Right atrium auricular region (tissue), 2 donors: ENCODE measurements at regions not wholly inside any gene's neighbourhood (a gene's known extent, or its start where the extent isn't known, plus 50 kb on each side); places are given as distances from the start of the nearest gene placed in this dataset.

Experiments used
- DNase-seq: peaks from one replicate; pipeline ENCODE4 v3.0.0-alpha.2; 2019; ENCODE audit warnings: low spot score
- H3K27ac ChIP-seq, 2 donors: fragments of 200-600 bp; sonication (generic); 1 replicate in 1 of 2; 2 replicates in 1 of 2; pipeline ENCODE4 v1.5.1; 2016 to 2019
- H3K27me3 ChIP-seq, 2 donors: fragments of 200-600 bp; sonication (generic); one replicate each; pipeline versions ENCODE4 v1.5.1 to v1.6.0; 2017 to 2019
- H3K36me3 ChIP-seq: fragments of 200-600 bp; sonication (generic); one replicate; pipeline ENCODE4 v1.5.1; 2016
- H3K4me1 ChIP-seq, 2 donors: fragments of 200-600 bp; sonication (generic); one replicate each; pipeline versions ENCODE4 v1.5.1 to v1.6.0; 2017 to 2019
- H3K4me3 ChIP-seq, 2 donors: fragments of 200-600 bp; sonication (generic); 1 replicate in 1 of 2; 2 replicates in 1 of 2; pipeline ENCODE4 v1.5.1; 2017 to 2019; ENCODE audit warnings: mild to moderate bottlenecking in 1 of 2, moderate library complexity in 1 of 2
- H3K9me3 ChIP-seq, 2 donors: fragments of 200-600 bp; sonication (generic); one replicate each; pipeline ENCODE4 v1.5.1; 2019
- TF ChIP-seq, protein P1 (sequence below), 2 donors: fragments of 200-600 bp; sonication (generic); IDR thresholded peaks; one replicate each; pipeline ENCODE4 v1.5.1; 2019; ENCODE audit warnings: antibody characterized with exemption in 2 of 2

DNA sequence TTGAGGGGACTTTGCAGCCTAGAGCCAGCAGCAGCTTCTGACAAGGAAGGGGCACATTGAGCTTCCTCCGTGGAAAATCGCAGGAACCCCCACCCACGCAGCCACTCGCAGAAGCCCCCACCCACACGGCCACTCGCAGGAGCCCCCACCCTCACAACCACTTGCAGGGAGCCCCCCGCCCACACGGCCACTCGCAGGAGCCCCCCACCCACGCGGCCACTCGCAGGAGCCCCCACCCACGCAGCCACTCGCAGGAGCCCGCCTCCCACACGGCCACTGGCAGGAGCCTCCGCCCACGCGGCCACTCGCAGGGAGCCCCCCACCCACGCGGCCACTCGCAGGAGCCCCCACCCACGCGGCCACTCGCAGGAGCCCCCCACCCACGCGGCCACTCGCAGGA, 228.4 kb upstream of the CDH4 start:
- TF ChIP-seq, protein P1, sequence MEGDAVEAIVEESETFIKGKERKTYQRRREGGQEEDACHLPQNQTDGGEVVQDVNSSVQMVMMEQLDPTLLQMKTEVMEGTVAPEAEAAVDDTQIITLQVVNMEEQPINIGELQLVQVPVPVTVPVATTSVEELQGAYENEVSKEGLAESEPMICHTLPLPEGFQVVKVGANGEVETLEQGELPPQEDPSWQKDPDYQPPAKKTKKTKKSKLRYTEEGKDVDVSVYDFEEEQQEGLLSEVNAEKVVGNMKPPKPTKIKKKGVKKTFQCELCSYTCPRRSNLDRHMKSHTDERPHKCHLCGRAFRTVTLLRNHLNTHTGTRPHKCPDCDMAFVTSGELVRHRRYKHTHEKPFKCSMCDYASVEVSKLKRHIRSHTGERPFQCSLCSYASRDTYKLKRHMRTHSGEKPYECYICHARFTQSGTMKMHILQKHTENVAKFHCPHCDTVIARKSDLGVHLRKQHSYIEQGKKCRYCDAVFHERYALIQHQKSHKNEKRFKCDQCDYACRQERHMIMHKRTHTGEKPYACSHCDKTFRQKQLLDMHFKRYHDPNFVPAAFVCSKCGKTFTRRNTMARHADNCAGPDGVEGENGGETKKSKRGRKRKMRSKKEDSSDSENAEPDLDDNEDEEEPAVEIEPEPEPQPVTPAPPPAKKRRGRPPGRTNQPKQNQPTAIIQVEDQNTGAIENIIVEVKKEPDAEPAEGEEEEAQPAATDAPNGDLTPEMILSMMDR (IDR thresholded peaks at IDR 0.05), result no peak

DNA sequence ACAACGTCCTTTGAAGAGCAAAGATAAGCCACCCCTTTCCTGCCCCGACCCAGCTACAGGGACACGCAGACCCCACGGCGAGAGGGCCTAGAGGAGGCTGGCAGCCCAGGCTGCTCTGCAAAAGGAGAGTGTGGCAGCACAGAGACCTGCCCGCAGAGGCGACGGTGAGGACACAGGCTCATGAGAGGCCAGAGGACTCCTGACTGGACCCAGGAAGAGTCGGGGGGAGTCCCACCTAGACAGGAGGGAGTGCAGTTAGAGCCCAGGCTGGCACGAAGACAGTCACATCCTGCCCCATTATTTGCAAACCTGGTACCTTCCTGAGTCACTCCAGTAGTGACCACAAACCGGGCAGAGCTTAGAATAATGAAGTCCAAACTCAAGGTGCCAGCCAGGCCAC, 227.7 kb upstream of the CDH4 start:
- Histone ChIP-seq H3K36me3 (no peaks in the 10 kb centered on the region), H3K27me3 (no peaks in the 10 kb centered on the region), H3K27ac (no peak overlapping the region), H3K9me3 (no peaks in the 10 kb centered on the region), H3K4me3 (no peak overlapping the region), H3K4me1 (no peaks in the 10 kb centered on the region)
- TF ChIP-seq, protein P1 (IDR thresholded peaks at IDR 0.05), result no peak
- no peak for DNase-seq

More for the DNA sequence above, 228.4 kb upstream of the CDH4 start:
- DNase-seq, result no peak
- H3K9me3 ChIP-seq, result no peaks in the 10 kb centered on the region
- no peaks in the 10 kb centered on the region for H3K4me1 ChIP-seq
- no peaks in the 10 kb centered on the region for H3K27me3 ChIP-seq
- no peak overlapping the region for H3K4me3 ChIP-seq
- H3K27ac ChIP-seq, result no peak overlapping the region
- H3K36me3 ChIP-seq, result no peaks in the 10 kb centered on the region

DNA sequence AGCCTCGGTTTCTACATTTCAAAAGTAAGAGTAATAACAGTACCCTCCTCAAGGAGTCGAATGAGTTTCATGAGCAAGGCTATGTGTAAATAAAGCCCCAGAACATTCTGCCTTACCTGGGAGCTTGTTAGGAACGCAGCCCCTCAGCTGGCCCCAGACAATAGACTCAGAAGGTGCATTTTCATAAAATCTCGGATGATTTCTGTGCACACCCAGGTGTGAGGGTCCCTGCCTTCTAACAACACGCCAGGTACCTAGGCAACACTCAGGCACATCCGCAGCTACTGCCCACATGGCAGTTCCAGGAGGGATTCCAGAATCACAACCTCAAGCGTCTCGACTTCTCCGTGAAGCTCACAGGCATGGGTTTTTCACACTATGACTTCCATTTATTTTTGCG, 226.5 kb upstream of the CDH4 start:
- DNase-seq, result peak; percentile 32
- TF ChIP-seq, protein P1 (IDR thresholded peaks at IDR 0.05), result no peak
- Histone ChIP-seq H3K4me3 (no peak overlapping the region), H3K4me1 (no peaks in the 10 kb centered on the region), H3K27ac (no peak overlapping the region), H3K36me3 (no peaks in the 10 kb centered on the region), H3K9me3 (no peaks in the 10 kb centered on the region), H3K27me3 (no peaks in the 10 kb centered on the region)

DNA sequence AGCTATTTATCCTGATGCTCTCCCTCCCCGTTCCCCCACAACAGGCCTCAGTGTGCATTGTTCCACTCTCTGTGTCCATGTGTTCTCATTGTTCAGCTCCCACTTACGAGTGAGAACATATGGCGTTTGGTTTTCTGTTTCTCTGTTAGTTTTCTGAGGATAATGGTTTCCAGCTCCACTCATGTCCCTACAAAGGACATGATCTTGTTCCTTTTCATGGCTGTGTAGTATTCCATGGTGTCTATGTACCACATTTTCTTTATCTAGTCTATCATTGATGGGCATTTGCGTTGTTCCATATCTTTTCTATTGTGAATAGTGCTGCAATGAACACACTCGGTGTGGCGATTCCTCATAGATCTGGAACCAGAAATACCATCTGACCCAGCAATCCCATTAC, 225.9 kb upstream of the CDH4 start:
- no peak for DNase-seq
- no peaks in the 10 kb centered on the region for H3K27me3 ChIP-seq
- no peak overlapping the region for H3K27ac ChIP-seq
- H3K9me3 ChIP-seq, result no peaks in the 10 kb centered on the region
- no peaks in the 10 kb centered on the region for H3K4me1 ChIP-seq
- H3K4me3 ChIP-seq, result no peak overlapping the region
- no peaks in the 10 kb centered on the region for H3K36me3 ChIP-seq
- TF ChIP-seq, protein P1 (IDR thresholded peaks at IDR 0.05), result no peak

DNA sequence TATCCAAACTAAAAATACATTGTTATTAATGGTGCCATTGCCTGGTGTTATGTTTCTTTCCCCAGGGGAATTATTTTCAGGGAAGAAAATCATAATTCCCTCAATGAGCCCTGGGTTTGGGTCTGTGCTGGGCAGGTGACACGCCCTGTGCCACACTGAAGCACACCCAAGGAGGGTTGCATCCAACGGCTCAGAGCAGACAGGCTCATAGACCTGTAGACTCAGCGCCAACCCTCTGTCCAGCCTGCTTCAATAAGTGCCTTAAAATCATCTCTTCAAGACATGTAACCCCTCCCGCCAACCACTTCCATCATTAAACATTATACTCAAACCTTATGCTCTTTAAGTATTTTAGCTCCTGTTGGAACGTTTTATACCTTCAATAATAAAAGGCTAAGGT, 225.3 kb upstream of the CDH4 start:
- no peak for DNase-seq
- no peaks in the 10 kb centered on the region for H3K27me3 ChIP-seq
- H3K27ac ChIP-seq, result no peak overlapping the region
- H3K36me3 ChIP-seq, result no peaks in the 10 kb centered on the region
- no peak overlapping the region for H3K4me3 ChIP-seq
- no peaks in the 10 kb centered on the region for H3K4me1 ChIP-seq
- TF ChIP-seq, protein P1 (IDR thresholded peaks at IDR 0.05), result no peak
- H3K9me3 ChIP-seq, result no peaks in the 10 kb centered on the region

DNA sequence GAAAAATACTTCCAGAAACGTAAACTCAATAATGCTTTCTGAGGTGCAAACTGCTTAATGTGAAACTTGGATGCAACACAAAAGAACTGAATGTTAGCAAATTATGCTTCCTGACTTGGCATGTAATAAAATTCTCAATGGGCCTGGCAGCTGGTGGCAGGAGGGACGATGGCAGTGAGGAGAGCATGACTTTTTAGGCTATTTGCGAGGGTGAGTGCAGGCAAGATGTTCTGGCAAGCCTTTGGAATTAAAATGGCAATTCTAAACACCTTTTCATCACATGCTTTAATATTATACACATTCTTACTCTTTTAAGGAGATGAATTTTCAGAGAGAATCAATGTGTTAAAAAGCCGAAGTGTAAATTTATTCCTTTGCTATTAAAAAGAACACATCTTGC, 224.8 kb upstream of the CDH4 start:
- Histone ChIP-seq H3K4me1 (no peaks in the 10 kb centered on the region), H3K36me3 (no peaks in the 10 kb centered on the region), H3K27ac (no peak overlapping the region), H3K9me3 (no peaks in the 10 kb centered on the region), H3K27me3 (no peaks in the 10 kb centered on the region), H3K4me3 (no peak overlapping the region)
- no peak for DNase-seq
- TF ChIP-seq, protein P1 (IDR thresholded peaks at IDR 0.05), result no peak
